ENCODE measurements at regions not wholly inside any gene's neighbourhood (a gene's known extent, or its start where the extent isn't known, plus 50 kb on each side); places are given as distances from the start of the nearest gene placed in this dataset.

GRCh38 chr12:86647800-86648199 lies 391.6 kb upstream of the MGAT4C start:
- Histone ChIP-seq H3K36me3 (ENCODE audit: insufficient read depth, low read length) (no peaks in the 10 kb centered on the region), H3K4me2 (ENCODE audit: low read length) (no peak overlapping the region), H3K27me3 (ENCODE audit: control insufficient read depth, insufficient read depth, low read length) (no peaks in the 10 kb centered on the region), H3K4me3 (ENCODE audit: low read length) (no peak overlapping the region), H3K9ac (ENCODE audit: low read depth, low read length) (no peak overlapping the region), H3K9me3 (replicated peaks; ENCODE audit: low read length) (no peaks in the 10 kb centered on the region), H3K4me1 (ENCODE audit: control insufficient read depth, insufficient read depth, low read length) (no peaks in the 10 kb centered on the region)

- H3K4me3 ChIP-seq (ENCODE audit: low read length): no peak overlapping the region
- H3K27me3 ChIP-seq (ENCODE audit: control insufficient read depth, insufficient read depth, low read length): no peaks in the 10 kb centered on the region
- no peaks in the 10 kb centered on the region for H3K4me1 ChIP-seq (ENCODE audit: control insufficient read depth, insufficient read depth, low read length)
- no peak overlapping the region for H3K9ac ChIP-seq (ENCODE audit: low read depth, low read length)
- H3K4me2 ChIP-seq (ENCODE audit: low read length): no peak overlapping the region
- H3K36me3 ChIP-seq (ENCODE audit: insufficient read depth, low read length): no peaks in the 10 kb centered on the region
- no peaks in the 10 kb centered on the region for H3K9me3 ChIP-seq (replicated peaks; ENCODE audit: low read length)
Measured at GRCh38 chr12:86634456-86635410, 378.5 kb upstream of the MGAT4C start.

- Histone ChIP-seq H3K4me1 (ENCODE audit: control insufficient read depth, insufficient read depth, low read length) (no peaks in the 10 kb centered on the region), H3K36me3 (ENCODE audit: insufficient read depth, low read length) (no peaks in the 10 kb centered on the region), H3K9me3 (replicated peaks; ENCODE audit: low read length) (peaks cover 2% of the 10 kb centered on the region), H3K9ac (ENCODE audit: low read depth, low read length) (no peak overlapping the region), H3K4me3 (ENCODE audit: low read length) (no peak overlapping the region), H3K27me3 (ENCODE audit: control insufficient read depth, insufficient read depth, low read length) (no peaks in the 10 kb centered on the region), H3K4me2 (ENCODE audit: low read length) (no peak overlapping the region)
Measured at GRCh38 chr12:86627001-86627400, 370.8 kb upstream of the MGAT4C start.

- no peak overlapping the region for H3K4me3 ChIP-seq (ENCODE audit: low read length)
- no peaks in the 10 kb centered on the region for H3K4me1 ChIP-seq (ENCODE audit: control insufficient read depth, insufficient read depth, low read length)
- H3K4me2 ChIP-seq (ENCODE audit: low read length): no peak overlapping the region
- H3K36me3 ChIP-seq (ENCODE audit: insufficient read depth, low read length): no peaks in the 10 kb centered on the region
- no peaks in the 10 kb centered on the region for H3K27me3 ChIP-seq (ENCODE audit: control insufficient read depth, insufficient read depth, low read length)
- H3K9me3 ChIP-seq (replicated peaks; ENCODE audit: low read length): peaks cover 2% of the 10 kb centered on the region
- H3K9ac ChIP-seq (ENCODE audit: low read depth, low read length): no peak overlapping the region
Measured at GRCh38 chr12:86623267-86623666, 367.1 kb upstream of the MGAT4C start.

DNA sequence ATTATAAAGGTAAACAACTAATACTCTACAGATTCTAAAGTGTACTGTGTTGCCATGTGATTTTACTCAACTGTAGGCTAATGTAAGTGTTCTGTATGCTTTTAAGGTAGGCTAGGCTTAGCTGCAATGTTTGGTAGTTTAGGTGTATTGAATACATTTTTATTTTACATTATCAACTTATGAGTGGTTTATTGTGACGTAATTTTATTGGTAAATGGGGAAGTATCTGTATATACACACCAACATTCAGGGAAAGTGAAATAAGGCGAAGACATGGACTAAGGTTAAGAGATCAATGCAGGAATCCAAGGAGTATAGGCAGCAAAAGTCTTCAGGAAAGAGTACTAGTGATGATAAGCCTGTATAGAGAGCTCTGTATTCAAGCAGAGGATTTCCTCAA lies 365.8 kb upstream of the MGAT4C start:
- H3K4me1 ChIP-seq (ENCODE audit: control insufficient read depth, insufficient read depth, low read length): no peaks in the 10 kb centered on the region
- H3K36me3 ChIP-seq (ENCODE audit: insufficient read depth, low read length): no peaks in the 10 kb centered on the region
- no peak overlapping the region for H3K4me3 ChIP-seq (ENCODE audit: low read length)
- H3K4me2 ChIP-seq (ENCODE audit: low read length): no peak overlapping the region
- H3K9ac ChIP-seq (ENCODE audit: low read depth, low read length): no peak overlapping the region
- no peaks in the 10 kb centered on the region for H3K27me3 ChIP-seq (ENCODE audit: control insufficient read depth, insufficient read depth, low read length)
- H3K9me3 ChIP-seq (replicated peaks; ENCODE audit: low read length): peaks cover 2% of the 10 kb centered on the region

DNA sequence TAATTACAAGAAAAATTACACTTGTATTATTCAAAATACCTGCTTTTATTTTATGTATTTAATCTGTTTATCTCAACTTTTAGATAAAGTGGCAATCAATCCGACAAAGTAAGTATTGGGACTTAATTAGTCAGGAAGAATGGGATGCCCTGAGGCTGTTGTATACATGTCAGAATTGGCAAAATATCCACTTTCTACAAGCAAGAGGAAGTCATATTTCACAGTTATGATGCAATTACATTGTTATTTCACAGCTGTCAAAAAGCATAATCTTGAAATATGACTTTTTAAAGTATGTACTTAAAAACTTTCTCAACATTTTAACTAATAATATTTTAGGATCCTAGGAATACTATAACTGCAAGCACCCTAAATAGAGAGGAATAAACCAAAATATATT lies 357.1 kb upstream of the MGAT4C start:
- H3K27me3 ChIP-seq (ENCODE audit: control insufficient read depth, insufficient read depth, low read length): no peaks in the 10 kb centered on the region
- H3K36me3 ChIP-seq (ENCODE audit: insufficient read depth, low read length): no peaks in the 10 kb centered on the region
- no peak overlapping the region for H3K4me3 ChIP-seq (ENCODE audit: low read length)

DNA sequence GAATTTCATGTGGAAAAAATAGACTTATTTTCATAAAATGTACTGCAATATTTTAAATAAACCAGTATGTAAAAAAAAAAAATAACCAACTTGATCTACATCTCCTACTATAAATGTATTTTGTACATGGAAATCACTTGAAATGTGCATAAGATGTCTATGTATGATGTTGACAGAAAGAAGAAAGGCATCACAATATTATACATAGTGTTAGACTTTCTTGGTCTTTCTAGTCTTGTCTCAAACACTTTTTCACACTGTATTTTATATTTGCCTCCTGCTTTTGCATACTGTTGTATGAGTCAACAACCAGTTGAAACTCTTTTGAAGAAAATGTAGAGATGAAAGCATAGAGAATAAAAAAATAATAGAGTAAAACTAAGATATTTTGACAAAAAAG lies 352.4 kb upstream of the MGAT4C start:
- Histone ChIP-seq H3K36me3 (ENCODE audit: insufficient read depth, low read length) (no peaks in the 10 kb centered on the region), H3K9me3 (replicated peaks; ENCODE audit: low read length) (no peaks in the 10 kb centered on the region), H3K27me3 (ENCODE audit: control insufficient read depth, insufficient read depth, low read length) (no peaks in the 10 kb centered on the region), H3K4me2 (ENCODE audit: low read length) (no peak overlapping the region), H3K4me1 (ENCODE audit: control insufficient read depth, insufficient read depth, low read length) (peaks cover 4% of the 10 kb centered on the region), H3K4me3 (ENCODE audit: low read length) (no peak overlapping the region), H3K9ac (ENCODE audit: low read depth, low read length) (no peak overlapping the region)

More for the DNA sequence above, 357.1 kb upstream of the MGAT4C start:
- Histone ChIP-seq H3K9ac (ENCODE audit: low read depth, low read length) (no peak overlapping the region), H3K4me2 (ENCODE audit: low read length) (no peak overlapping the region), H3K4me1 (ENCODE audit: control insufficient read depth, insufficient read depth, low read length) (peaks cover 7% of the 10 kb centered on the region), H3K9me3 (replicated peaks; ENCODE audit: low read length) (no peaks in the 10 kb centered on the region)

DNA sequence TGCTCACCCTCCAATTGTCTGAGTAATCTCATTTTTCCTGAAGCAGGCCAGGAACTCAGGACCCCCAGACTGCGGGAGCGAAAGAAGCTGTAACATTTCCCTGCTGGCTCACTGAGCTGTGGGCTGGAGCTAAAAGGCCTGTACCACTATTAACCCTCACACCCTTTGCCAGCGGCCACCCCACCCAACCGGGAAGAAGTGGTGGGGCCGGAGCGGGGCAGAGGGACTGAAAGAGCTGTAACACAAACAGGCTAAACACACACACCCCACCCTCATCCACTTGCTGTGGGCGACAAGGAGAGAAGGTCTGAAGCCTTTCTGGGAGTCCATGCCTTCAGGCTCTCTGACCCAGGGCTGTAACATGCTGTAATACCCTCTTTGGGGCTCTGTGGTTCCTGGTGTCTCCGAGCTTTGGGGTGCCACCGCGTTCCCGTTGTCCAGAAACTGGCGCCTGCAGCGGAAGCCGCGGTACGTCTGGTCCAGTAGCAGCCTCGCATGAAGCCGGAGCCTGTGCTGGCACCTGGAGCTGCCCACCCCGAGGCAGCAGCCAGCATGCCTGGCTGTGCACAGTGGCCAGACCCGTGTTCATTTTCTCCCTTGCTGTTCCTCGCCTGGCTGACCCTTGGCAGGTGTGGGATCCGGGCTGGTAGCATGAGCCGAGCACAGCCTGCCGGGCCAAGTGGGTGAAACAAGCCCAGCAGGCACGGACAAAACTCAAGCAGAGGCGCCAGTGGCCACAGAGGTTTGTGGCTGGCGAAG lies 345.5 kb upstream of the MGAT4C start:
- no peak overlapping the region for H3K4me2 ChIP-seq (ENCODE audit: low read length)
- H3K27me3 ChIP-seq (ENCODE audit: control insufficient read depth, insufficient read depth, low read length): no peaks in the 10 kb centered on the region
- H3K4me3 ChIP-seq (ENCODE audit: low read length): no peak overlapping the region
- no peaks in the 10 kb centered on the region for H3K9me3 ChIP-seq (replicated peaks; ENCODE audit: low read length)
- no peaks in the 10 kb centered on the region for H3K4me1 ChIP-seq (ENCODE audit: control insufficient read depth, insufficient read depth, low read length)
- H3K9ac ChIP-seq (ENCODE audit: low read depth, low read length): no peak overlapping the region
- H3K36me3 ChIP-seq (ENCODE audit: insufficient read depth, low read length): no peaks in the 10 kb centered on the region

DNA sequence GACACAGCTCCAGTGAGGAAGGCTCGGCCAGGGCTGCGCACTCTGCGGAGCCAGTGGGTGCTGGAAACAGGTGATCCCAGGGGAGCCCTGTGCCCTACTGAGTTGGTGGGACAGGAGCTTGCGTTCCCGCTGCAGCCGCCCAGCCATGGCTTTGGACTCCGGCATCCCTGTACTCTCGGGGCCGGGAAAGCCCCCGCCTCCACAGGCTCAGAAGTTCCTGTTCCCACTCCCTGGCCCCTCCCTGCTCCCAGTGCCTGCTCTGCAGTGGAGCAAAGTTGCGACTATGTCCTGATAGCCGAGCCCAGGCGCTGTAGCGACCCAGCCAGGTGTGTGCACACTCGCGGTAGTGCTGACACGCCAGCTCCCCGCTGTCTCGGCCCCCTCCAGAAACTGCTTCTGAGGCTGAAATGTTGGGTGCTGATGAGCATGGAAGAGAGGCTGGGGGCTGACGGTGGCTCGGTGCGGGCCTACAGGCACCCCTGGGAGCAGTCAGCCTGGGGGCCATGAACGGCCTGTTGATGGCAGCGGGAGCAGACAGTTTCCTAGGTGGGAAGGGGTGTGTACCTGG lies 344.6 kb upstream of the MGAT4C start:
- no peak overlapping the region for H3K9ac ChIP-seq (ENCODE audit: low read depth, low read length)
- no peak overlapping the region for H3K4me3 ChIP-seq (ENCODE audit: low read length)
- H3K27me3 ChIP-seq (ENCODE audit: control insufficient read depth, insufficient read depth, low read length): no peaks in the 10 kb centered on the region
- H3K4me2 ChIP-seq (ENCODE audit: low read length): no peak overlapping the region
- H3K4me1 ChIP-seq (ENCODE audit: control insufficient read depth, insufficient read depth, low read length): no peaks in the 10 kb centered on the region
- H3K36me3 ChIP-seq (ENCODE audit: insufficient read depth, low read length): no peaks in the 10 kb centered on the region
- H3K9me3 ChIP-seq (replicated peaks; ENCODE audit: low read length): no peaks in the 10 kb centered on the region

- Histone ChIP-seq H3K4me1 (ENCODE audit: control insufficient read depth, insufficient read depth, low read length) (no peaks in the 10 kb centered on the region), H3K9ac (ENCODE audit: low read depth, low read length) (no peak overlapping the region), H3K9me3 (replicated peaks; ENCODE audit: low read length) (no peaks in the 10 kb centered on the region), H3K4me3 (ENCODE audit: low read length) (no peak overlapping the region), H3K27me3 (ENCODE audit: control insufficient read depth, insufficient read depth, low read length) (no peaks in the 10 kb centered on the region), H3K4me2 (ENCODE audit: low read length) (no peak overlapping the region), H3K36me3 (ENCODE audit: insufficient read depth, low read length) (no peaks in the 10 kb centered on the region)
Measured at GRCh38 chr12:86597431-86597830, 341.2 kb upstream of the MGAT4C start.

DNA sequence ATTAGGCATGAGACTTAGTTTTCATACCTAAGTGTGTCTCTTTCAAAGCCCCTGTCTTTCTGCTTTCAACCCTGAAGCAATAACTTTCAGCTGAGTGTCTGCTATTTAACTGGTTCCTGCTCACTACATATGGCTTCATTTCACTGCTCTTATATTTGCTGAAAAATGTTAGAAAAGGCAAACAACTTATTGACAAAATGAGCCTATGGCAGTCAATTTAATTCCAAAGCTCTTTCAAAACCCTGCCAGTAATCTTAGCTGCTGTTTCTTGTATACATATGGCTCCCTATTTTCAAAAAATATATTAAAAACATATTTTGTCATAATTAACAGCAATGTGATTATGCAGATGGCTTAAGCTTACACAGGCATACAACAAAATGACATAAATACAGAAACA lies 334.1 kb upstream of the MGAT4C start:
- no peaks in the 10 kb centered on the region for H3K36me3 ChIP-seq (ENCODE audit: insufficient read depth, low read length)
- H3K4me2 ChIP-seq (ENCODE audit: low read length): no peak overlapping the region
- no peaks in the 10 kb centered on the region for H3K27me3 ChIP-seq (ENCODE audit: control insufficient read depth, insufficient read depth, low read length)
- no peaks in the 10 kb centered on the region for H3K4me1 ChIP-seq (ENCODE audit: control insufficient read depth, insufficient read depth, low read length)
- no peak overlapping the region for H3K9ac ChIP-seq (ENCODE audit: low read depth, low read length)
- no peak overlapping the region for H3K4me3 ChIP-seq (ENCODE audit: low read length)
- no peaks in the 10 kb centered on the region for H3K9me3 ChIP-seq (replicated peaks; ENCODE audit: low read length)
